IMR-90 (cell line): ENCODE measurements at regions not wholly inside any gene's neighbourhood (a gene's known extent, or its start where the extent isn't known, plus 50 kb on each side); places are given as distances from the start of the nearest gene placed in this dataset.

Source experiments
- CHD1 ChIP-seq: IDR thresholded peaks from 2 replicates; pipeline ENCODE4 v1.6.1; 2012; ENCODE audit warnings: low read depth, low read length, improper control_type of control experiment
- CTCF ChIP-seq: conservative IDR thresholded peaks from 2 replicates; pipeline ENCODE4 v1.5.1; 2012; ENCODE audit warnings: mild to moderate bottlenecking, low read depth, low read length, improper control_type of control experiment
- ELK1 ChIP-seq: fragments of 150-350 bp; IDR thresholded peaks from 2 replicates; pipeline ENCODE4 v1.6.1; 2016; ENCODE audit warnings: low read depth, mild to moderate bottlenecking, low read length, moderate library complexity, borderline replicate concordance
- MAFK ChIP-seq: IDR thresholded peaks from 2 replicates; pipeline ENCODE4 v1.6.1; 2012; ENCODE audit warnings: low read depth, low read length, improper control_type of control experiment
- MAZ ChIP-seq: IDR thresholded peaks from 2 replicates; pipeline ENCODE4 v1.6.1; 2012; ENCODE audit warnings: low read depth, mild to moderate bottlenecking, low read length, improper control_type of control experiment, moderate library complexity, borderline replicate concordance
- MXI1 ChIP-seq: IDR thresholded peaks from 2 replicates; pipeline ENCODE4 v1.6.1; 2012; ENCODE audit warnings: low read depth, mild to moderate bottlenecking, low read length, moderate library complexity, borderline replicate concordance
- NFE2L2 ChIP-seq: fragments of 150-350 bp; IDR thresholded peaks from 2 replicates; pipeline ENCODE4 v1.6.1; 2016; ENCODE audit warnings: low read depth, mild to moderate bottlenecking, low read length
- POLR2A ChIP-seq: IDR thresholded peaks from 2 replicates; pipeline ENCODE4 v1.6.1; 2012; ENCODE audit warnings: mild to moderate bottlenecking, low read depth, low read length
- RAD21 ChIP-seq: IDR thresholded peaks from 2 replicates; pipeline ENCODE4 v1.6.1; 2012; ENCODE audit warnings: low read length, improper control_type of control experiment
- SMC3 ChIP-seq: fragments of 150-350 bp; IDR thresholded peaks from 2 replicates; pipeline ENCODE4 v1.6.1; 2016; ENCODE audit warnings: low read depth, mild to moderate bottlenecking, antibody characterized with exemption, low read length, moderate library complexity

GRCh38 chr2:106282462-106283170, 88.5 kb upstream of the UXS1 start:
- TF ChIP-seq CTCF (no peak), MAZ (no peak), POLR2A (no peak), MXI1 (no peak), MAFK (no peak), SMC3 (no peak), NFE2L2 (no peak), RAD21 (no peak), ELK1 (no peak), CHD1 (no peak)
